ENCODE measurements at regions not wholly inside any gene's neighbourhood (a gene's known extent, or its start where the extent isn't known, plus 50 kb on each side); places are given as distances from the start of the nearest gene placed in this dataset.

GRCh38 chr1:221625026-221625425, 116.9 kb downstream of the DUSP10 start:
- no peak overlapping the region for H3K4me3 ChIP-seq
- no peaks in the 10 kb centered on the region for H3K36me3 ChIP-seq
- no peak overlapping the region for H3K27ac ChIP-seq
- TF ChIP-seq CTCF (IDR thresholded peaks at IDR 0.05) (no peak), POLR2A (IDR thresholded peaks at IDR 0.05) (no peak)
- H3K4me1 ChIP-seq = no peaks in the 10 kb centered on the region
- DNase-seq = no peak
- H3K9me3 ChIP-seq = no peaks in the 10 kb centered on the region
- no peaks in the 10 kb centered on the region for H3K27me3 ChIP-seq

GRCh38 chr1:221626041-221626440, 115.8 kb downstream of the DUSP10 start:
- no peak for TF ChIP-seq CTCF (IDR thresholded peaks at IDR 0.05)
- TF ChIP-seq POLR2A (IDR thresholded peaks at IDR 0.05) = no peak
- Histone ChIP-seq H3K4me3 (no peak overlapping the region), H3K9me3 (no peaks in the 10 kb centered on the region)

GRCh38 chr1:221630236-221630635, 111.7 kb downstream of the DUSP10 start:
- TF ChIP-seq CTCF (IDR thresholded peaks at IDR 0.05) = no peak
- TF ChIP-seq POLR2A (IDR thresholded peaks at IDR 0.05) = no peak

More at GRCh38 chr1:221626041-221626440, 115.8 kb downstream of the DUSP10 start:
- Histone ChIP-seq H3K27me3 (no peaks in the 10 kb centered on the region), H3K27ac (no peak overlapping the region), H3K36me3 (no peaks in the 10 kb centered on the region), H3K4me1 (no peaks in the 10 kb centered on the region)
- no peak for DNase-seq

GRCh38 chr1:221631556-221631955, 110.3 kb downstream of the DUSP10 start:
- H3K9me3 ChIP-seq = no peaks in the 10 kb centered on the region
- TF ChIP-seq CTCF (IDR thresholded peaks at IDR 0.05) (no peak), POLR2A (IDR thresholded peaks at IDR 0.05) (no peak)

More at GRCh38 chr1:221630236-221630635, 111.7 kb downstream of the DUSP10 start:
- Histone ChIP-seq H3K36me3 (no peaks in the 10 kb centered on the region), H3K9me3 (no peaks in the 10 kb centered on the region), H3K27ac (no peak overlapping the region), H3K4me3 (no peak overlapping the region), H3K4me1 (no peaks in the 10 kb centered on the region), H3K27me3 (no peaks in the 10 kb centered on the region)
- no peak for DNase-seq

GRCh38 chr1:221632072-221632471, 109.8 kb downstream of the DUSP10 start:
- H3K27ac ChIP-seq = no peak overlapping the region
- no peaks in the 10 kb centered on the region for H3K9me3 ChIP-seq
- H3K4me1 ChIP-seq = no peaks in the 10 kb centered on the region
- no peak for DNase-seq
- no peak for TF ChIP-seq POLR2A (IDR thresholded peaks at IDR 0.05)
- H3K36me3 ChIP-seq = no peaks in the 10 kb centered on the region
- H3K27me3 ChIP-seq = no peaks in the 10 kb centered on the region
- H3K4me3 ChIP-seq = no peak overlapping the region

More at GRCh38 chr1:221631556-221631955, 110.3 kb downstream of the DUSP10 start:
- H3K4me1 ChIP-seq = no peaks in the 10 kb centered on the region
- H3K36me3 ChIP-seq = no peaks in the 10 kb centered on the region
- no peak overlapping the region for H3K27ac ChIP-seq
- H3K4me3 ChIP-seq = no peak overlapping the region
- H3K27me3 ChIP-seq = no peaks in the 10 kb centered on the region
- DNase-seq = no peak

- no peak overlapping the region for H3K27ac ChIP-seq
- DNase-seq = no peak
- no peaks in the 10 kb centered on the region for H3K9me3 ChIP-seq
- no peaks in the 10 kb centered on the region for H3K27me3 ChIP-seq
- TF ChIP-seq POLR2A (IDR thresholded peaks at IDR 0.05) (no peak), CTCF (IDR thresholded peaks at IDR 0.05) (no peak)
- H3K4me3 ChIP-seq = no peak overlapping the region
- H3K36me3 ChIP-seq = no peaks in the 10 kb centered on the region
- H3K4me1 ChIP-seq = no peaks in the 10 kb centered on the region
Observed at GRCh38 chr1:221633841-221634409, 108.0 kb downstream of the DUSP10 start.

All from Peyer's patch (tissue), 4 donors.